22Rv1 (cell line): ENCODE measurements at regions not wholly inside any gene's neighbourhood (a gene's known extent, or its start where the extent isn't known, plus 50 kb on each side); places are given as distances from the start of the nearest gene placed in this dataset.

Source experiments
- H3K27ac ChIP-seq: fragments of 450-650 bp; 2 replicates; pipeline ENCODE4 v1.5.1; 2017
- CTCF ChIP-seq: fragments of 450-650 bp; IDR thresholded peaks from 2 replicates; pipeline ENCODE4 v1.5.1; 2017; ENCODE audit warnings: mild to moderate bottlenecking
- ZFX ChIP-seq: fragments of 450-650 bp; IDR thresholded peaks from 2 replicates; pipeline ENCODE4 v1.6.1; 2017; ENCODE audit warnings: antibody characterized with exemption, borderline replicate concordance

- no peak overlapping the region for H3K27ac ChIP-seq
- TF ChIP-seq ZFX (no peak), CTCF (no peak)
Observed at GRCh38 chr6:14058029-14058695, 59.4 kb upstream of the CD83 start.

- no peak overlapping the region for H3K27ac ChIP-seq
- no peak for TF ChIP-seq CTCF
- TF ChIP-seq ZFX: no peak
Observed at GRCh38 chr6:14058735-14059134, 58.8 kb upstream of the CD83 start.

GRCh38 chr6:14059791-14060436, 57.7 kb upstream of the CD83 start:
- TF ChIP-seq CTCF: no peak
- no peak for TF ChIP-seq ZFX
- H3K27ac ChIP-seq: no peak overlapping the region

DNA sequence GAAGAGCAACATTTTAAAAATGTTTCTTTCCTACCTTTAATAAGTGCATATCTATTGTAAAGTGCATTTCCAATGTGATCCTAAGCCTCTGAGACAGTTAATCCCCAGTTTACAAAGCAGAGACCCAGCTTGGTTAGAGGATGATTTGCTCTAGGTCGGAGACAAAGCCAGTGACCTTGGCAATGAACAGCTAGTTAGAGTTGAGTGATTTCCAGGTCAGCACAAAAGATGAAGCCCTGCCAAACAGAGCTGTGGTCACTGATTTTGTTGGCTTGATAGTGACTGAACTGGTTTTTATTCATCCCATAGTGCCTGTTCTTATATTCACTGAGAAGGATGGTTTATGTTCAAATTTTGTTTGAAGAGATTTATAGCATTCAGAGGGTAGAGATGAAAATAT, 56.6 kb upstream of the CD83 start:
- no peak overlapping the region for H3K27ac ChIP-seq
- TF ChIP-seq ZFX (no peak), CTCF (no peak)

- H3K27ac ChIP-seq: no peak overlapping the region
- TF ChIP-seq CTCF (no peak), ZFX (no peak)
Observed at GRCh38 chr6:14061643-14062042, 55.9 kb upstream of the CD83 start.

DNA sequence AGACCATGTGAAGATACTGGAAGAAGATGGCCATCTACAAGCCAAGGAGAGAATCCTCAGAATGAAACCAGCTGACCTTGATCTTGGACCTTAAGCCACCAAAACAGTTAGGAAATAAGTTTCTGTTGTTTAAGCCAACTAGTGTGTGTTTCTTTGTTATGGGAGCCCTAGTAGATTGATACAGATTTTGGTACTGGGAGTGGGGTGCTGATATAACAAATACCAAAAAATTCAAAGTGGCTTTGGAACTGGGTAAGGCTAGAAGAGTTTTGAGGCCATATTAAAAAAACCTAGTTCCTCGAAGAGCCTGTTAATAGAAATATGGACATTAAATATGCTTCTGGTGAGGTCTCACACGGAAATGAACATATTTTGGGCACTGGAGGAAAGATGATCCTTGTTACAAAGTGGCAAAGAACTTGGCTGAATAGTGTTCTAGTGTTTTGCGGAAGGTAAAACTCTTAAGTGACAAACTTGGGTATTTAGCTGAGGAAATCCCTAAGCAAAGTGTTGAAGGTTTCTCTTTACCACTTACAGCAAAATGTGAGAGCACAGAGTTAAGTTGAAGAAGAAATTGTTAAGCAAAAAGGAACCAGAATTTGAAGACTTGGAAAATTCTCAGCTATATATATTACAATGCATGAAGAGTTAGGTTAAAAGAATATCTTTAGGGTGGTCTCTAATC, 55.1 kb upstream of the CD83 start:
- no peak overlapping the region for H3K27ac ChIP-seq
- TF ChIP-seq CTCF (no peak), ZFX (no peak)

DNA sequence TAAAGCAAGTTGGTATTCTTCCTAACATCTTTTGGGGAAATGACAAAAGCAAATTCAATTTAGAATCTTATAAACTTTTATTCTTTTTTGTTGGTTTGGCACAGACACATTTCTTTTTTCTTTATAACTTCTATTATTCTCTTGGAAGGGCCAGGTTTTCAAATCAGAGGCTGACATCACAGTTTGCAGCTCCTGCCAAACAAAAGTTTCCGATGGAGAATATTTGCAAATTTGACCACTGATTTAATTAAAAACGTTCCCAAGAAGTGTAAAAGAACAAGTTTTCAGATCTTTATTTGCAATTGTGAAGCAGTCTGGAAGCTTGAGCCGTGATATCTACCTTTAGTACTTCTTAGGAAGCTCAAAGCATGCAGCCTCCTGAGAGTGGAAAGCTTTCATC, 53.8 kb upstream of the CD83 start:
- H3K27ac ChIP-seq: no peak overlapping the region
- TF ChIP-seq ZFX (no peak), CTCF (no peak)
